Gastroesophageal sphincter (tissue), 3 donors: ENCODE measurements at regions not wholly inside any gene's neighbourhood (a gene's known extent, or its start where the extent isn't known, plus 50 kb on each side); places are given as distances from the start of the nearest gene placed in this dataset.

Experiments used
- CTCF ChIP-seq, 4 experiments: fragments of 200-600 bp in 2 of 4; fragments of 450-650 bp in 2 of 4; sonication (generic) in 1 of 4; IDR thresholded peaks; one replicate each; pipeline ENCODE4 v1.5.1; 2017 to 2019; ENCODE audit warnings: antibody characterized with exemption in 4 of 4, mild to moderate bottlenecking in 2 of 4, moderate library complexity in 2 of 4
- EP300 ChIP-seq: sonication (generic); formaldehyde crosslinking; IDR thresholded peaks from one replicate; pipeline ENCODE4 v1.6.1; 2017; ENCODE audit warnings: antibody characterized with exemption, mild to moderate bottlenecking
- POLR2A ChIP-seq, 2 donors: fragments of 450-650 bp; IDR thresholded peaks; one replicate each; pipeline ENCODE4 v1.6.1; 2017; ENCODE audit warnings: antibody characterized with exemption in 2 of 2, mild to moderate bottlenecking in 2 of 2, moderate library complexity in 1 of 2
- POLR2AphosphoS5 ChIP-seq: sonication (generic); formaldehyde crosslinking; IDR thresholded peaks from one replicate; pipeline ENCODE4 v1.6.1; 2017; ENCODE audit warnings: antibody characterized with exemption

GRCh38 chr3:27657404-27657803 is 64.7 kb downstream of the EOMES start:
- TF ChIP-seq CTCF (IDR thresholded peaks at IDR 0.05) = no peak
- no peak for TF ChIP-seq EP300
- TF ChIP-seq POLR2A (IDR thresholded peaks at IDR 0.05) = no peak
- TF ChIP-seq POLR2AphosphoS5 = no peak
